ENCODE measurements at regions not wholly inside any gene's neighbourhood (a gene's known extent, or its start where the extent isn't known, plus 50 kb on each side); places are given as distances from the start of the nearest gene placed in this dataset.

DNA sequence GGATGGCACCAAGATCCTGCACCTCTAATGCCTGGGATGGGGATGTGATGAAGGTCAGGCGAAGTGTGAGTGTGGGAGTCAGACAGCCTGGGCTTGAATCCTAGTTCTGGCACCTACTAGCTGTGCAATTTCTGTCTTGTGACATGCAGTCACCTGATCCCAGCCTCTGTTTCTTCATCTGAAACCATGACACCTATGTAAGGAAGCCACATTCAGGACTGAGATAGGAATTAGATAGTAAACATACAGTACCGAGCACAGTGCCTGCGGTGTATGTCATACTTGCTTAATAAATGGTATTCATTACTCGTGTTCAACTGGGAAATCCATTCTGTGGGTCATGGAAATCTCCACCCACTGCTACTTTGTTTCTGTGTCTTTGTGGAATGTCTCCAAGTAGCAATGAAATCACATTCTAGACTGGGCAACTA lies 140.6 kb upstream of the STC2 start:
- no peak for TF ChIP-seq CTCF (IDR thresholded peaks at IDR 0.05)
- ATAC-seq (ENCODE audit: low FRiP score) (no peak), DNase-seq (ENCODE audit: low spot score) (no peak)

DNA sequence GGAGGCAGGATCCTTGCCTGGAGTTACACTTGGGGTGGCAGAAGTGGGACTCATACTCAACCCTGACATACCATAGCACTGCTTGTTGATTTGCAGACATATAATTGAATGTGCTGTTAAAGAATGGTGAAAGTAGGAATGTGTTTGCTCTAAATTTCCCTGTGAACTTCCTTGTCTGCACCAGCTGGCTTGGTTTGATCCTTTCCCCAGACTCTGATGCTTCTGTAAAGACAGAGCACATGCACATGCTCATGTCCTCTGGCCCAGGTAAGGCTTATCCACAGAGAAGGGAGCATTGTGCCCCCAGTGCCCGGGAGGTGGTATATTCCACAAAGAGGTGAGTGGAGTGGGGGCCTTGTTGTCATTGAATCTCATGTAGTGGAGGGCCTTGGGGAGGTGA lies 138.0 kb upstream of the STC2 start:
- no peak for TF ChIP-seq CTCF (IDR thresholded peaks at IDR 0.05)
- DNase-seq (ENCODE audit: low spot score) (no peak), ATAC-seq (ENCODE audit: low FRiP score) (no peak)

DNA sequence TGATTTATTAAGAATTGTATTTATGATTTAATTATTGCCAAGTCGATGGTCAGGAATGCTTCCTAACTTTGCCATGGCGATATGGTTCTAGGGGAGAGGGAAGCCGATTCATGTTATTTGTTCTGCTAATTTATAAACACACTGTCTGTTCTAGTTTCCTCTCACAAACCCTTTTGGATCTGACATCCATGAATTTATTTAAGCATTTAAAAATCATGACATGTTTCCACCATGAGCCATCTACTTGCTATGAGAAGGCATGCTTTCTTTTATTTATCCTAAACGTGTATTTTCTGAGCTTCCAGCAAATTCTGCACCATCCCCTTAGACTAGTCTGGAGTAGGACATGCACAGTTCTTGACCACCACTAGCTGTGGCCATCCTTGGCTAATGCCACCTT lies 136.6 kb upstream of the STC2 start:
- DNase-seq (ENCODE audit: low spot score): no peak
- no peak for TF ChIP-seq CTCF (IDR thresholded peaks at IDR 0.05)
- no peak for ATAC-seq (ENCODE audit: low FRiP score)

GRCh38 chr5:173463207-173463606 lies 135.0 kb upstream of the STC2 start:
- DNase-seq (ENCODE audit: low spot score): no peak
- no peak for ATAC-seq (ENCODE audit: low FRiP score)
- TF ChIP-seq CTCF (IDR thresholded peaks at IDR 0.05): no peak

DNA sequence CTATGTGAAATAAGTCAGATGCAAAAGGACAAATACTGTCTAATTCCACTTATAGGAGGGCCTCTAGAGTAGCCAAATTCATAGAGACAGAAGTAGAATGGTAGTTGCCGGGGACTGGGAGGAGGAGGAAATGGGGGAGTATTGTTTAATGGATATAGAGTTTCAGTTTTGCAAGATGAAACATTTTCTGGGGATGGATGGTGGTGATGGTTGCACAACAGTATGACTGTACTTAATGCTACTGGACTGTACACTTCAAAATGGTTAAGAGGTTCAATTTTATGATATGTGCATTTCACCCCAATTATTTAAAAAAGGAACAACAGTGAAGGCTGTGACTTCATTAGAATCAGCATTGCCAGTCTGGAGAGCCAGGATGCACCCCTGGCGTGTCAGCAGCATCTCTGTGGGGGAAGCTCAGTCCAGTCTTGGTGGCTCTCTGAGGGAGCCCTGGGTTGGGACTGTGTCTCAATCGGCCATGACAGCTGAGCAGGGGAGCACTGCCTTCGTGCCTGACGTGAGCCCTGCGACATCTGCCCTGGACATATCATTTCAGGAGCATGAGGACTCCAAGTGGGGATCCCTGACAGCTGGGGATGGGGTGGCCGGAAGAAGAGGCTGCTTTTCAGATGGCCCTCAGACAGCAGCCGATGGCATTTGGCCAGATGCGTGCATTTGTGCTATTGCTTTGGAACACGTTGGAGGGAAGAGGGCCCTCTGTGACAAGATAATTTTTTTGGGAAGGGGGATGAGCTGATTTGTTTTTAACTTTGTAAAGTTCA lies 130.8 kb upstream of the STC2 start:
- TF ChIP-seq CTCF (IDR thresholded peaks at IDR 0.05): no peak
- ATAC-seq (ENCODE audit: low FRiP score) (no peak), DNase-seq (ENCODE audit: low spot score) (no peak)

- no peak for ATAC-seq (ENCODE audit: low FRiP score)
- no peak for DNase-seq (ENCODE audit: low spot score)
- no peak for TF ChIP-seq CTCF (IDR thresholded peaks at IDR 0.05)
Measured at GRCh38 chr5:173457482-173457881, 129.3 kb upstream of the STC2 start.

GRCh38 chr5:173456751-173457171 lies 128.5 kb upstream of the STC2 start:
- TF ChIP-seq CTCF (IDR thresholded peaks at IDR 0.05): no peak
- DNase-seq (ENCODE audit: low spot score) (no peak), ATAC-seq (ENCODE audit: low FRiP score) (no peak)

Data from omental fat pad (tissue), 3 donors.